GM18508 (cell line): ENCODE measurements at regions not wholly inside any gene's neighbourhood (a gene's known extent, or its start where the extent isn't known, plus 50 kb on each side); places are given as distances from the start of the nearest gene placed in this dataset.
"Not testable (repeated sequence)": the region's sequence is repeated elsewhere in the genome, so short reads cannot be mapped to it uniquely, and the experiment has no call there.

Experiments
- ATAC-seq: cut with Tn5 transposase; IDR thresholded peaks from one replicate; pipeline ENCODE4 v1.9.1; 2021; ENCODE audit warnings: moderate number of reproducible peaks; ENCODE audit not compliant: insufficient read depth, unreplicated experiment

DNA sequence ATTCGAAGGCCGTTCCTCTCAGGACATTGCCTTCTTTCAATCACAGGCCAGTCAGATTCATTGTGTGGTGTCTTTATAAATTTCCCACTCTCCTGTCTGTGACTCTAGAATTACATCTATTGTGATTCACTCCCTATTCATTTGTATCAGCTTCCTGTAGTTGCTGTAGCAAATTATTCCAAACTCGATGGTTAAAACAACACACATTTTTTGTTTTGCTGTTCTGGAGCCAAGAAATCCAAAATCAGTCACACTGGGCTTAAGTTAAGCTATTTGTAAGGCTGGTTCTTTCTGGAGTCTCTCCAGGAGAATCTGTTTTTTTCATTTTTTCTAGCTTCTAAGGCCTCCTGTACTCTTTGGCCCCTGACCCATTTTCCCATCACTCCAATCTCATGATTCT, 1487.0 kb upstream of the SLC10A2 start:
- no peak for ATAC-seq

DNA sequence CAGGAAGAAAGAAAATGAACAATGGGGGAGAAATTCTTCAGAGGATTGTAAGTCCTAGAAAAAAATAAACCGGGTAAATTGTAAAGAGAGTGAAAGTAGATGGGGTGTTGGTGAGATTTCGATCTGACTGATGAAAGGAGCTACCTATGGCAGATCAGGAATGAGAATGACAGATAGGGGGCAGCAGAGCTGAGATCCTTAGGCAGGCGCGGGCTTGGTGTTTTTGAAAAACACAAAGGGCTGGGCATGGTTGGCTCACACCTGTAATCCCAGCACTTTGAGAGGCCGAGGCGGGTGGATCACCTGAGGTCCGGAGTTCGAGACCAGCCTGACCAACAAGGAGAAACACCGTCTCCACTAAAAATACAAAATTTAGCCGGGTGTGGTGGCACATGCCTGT, 1468.6 kb upstream of the SLC10A2 start:
- no peak for ATAC-seq

DNA sequence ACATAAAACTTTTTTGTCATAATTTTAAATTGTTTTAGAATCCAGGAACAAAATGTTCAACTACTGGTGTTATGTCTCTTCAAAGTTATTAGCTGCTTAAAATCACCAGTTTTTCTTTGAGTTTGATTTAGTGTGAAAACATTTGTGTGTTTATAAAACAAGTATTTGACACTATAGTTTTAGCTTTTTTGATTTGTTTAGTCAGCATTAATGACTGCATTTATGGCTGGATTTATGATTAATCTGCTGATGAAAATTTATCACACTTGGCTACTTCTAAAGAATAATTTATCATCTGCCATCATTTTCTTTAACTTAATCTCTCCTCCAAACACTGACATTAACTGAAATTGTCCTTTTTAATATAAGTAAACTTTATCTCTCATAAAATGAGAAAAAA, 1465.9 kb upstream of the SLC10A2 start:
- no peak for ATAC-seq

DNA sequence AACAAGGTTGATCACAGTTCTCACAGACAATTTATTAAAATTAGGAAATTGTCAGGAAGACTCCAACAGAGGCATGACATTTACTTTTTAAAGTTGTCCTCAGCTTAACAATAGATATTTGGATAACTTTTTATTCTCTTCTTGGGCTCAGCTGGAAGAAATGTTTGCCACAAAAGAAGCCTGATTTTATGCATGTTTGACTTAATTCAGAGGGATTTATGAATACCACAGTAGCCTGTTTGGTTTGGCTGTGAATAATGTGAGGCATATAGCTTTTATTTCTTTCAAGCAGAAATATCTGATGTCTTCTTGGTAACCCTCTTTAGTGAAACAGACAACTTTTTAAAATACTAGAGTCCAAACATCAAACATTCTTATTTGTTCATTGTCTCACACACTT, 1464.5 kb upstream of the SLC10A2 start:
- ATAC-seq: no peak

DNA sequence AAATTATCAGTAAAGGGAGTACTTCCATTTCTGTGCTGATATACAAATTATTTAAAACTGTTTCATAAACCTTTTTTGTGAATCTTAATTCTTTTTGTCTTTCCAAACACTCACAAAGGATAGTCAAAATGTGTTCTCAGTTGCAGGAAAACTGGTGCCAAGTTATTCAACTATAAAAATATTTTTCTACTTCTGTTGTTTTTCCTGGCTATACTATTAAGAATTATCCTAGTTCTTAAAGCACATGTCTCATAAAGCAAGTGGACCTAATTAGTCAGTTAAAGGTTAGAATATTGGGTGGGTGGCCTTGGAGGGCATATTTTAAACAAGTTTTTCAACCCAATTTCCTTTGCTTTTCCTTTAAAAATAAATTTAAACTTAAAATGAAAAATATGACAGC, 1460.3 kb upstream of the SLC10A2 start:
- ATAC-seq: no peak

DNA sequence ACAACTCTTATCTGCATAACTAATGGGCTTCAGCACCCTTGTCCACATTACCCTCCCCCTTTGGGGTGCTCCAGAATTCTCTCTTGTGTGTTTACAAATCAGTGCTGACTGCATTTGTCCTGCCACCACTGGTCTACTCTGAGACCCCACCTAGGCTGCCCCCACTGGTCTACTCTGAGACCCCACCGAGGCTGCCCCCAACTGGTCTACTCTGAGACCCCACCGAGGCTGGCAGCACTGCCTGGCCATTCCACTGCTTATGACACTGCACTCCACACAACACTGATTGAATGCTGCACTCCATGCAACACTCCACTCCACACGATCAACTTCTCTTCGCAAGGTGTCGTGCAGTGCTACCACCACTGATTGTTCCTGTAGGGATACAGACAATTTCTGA, 1459.2 kb upstream of the SLC10A2 start:
- no peak for ATAC-seq

DNA sequence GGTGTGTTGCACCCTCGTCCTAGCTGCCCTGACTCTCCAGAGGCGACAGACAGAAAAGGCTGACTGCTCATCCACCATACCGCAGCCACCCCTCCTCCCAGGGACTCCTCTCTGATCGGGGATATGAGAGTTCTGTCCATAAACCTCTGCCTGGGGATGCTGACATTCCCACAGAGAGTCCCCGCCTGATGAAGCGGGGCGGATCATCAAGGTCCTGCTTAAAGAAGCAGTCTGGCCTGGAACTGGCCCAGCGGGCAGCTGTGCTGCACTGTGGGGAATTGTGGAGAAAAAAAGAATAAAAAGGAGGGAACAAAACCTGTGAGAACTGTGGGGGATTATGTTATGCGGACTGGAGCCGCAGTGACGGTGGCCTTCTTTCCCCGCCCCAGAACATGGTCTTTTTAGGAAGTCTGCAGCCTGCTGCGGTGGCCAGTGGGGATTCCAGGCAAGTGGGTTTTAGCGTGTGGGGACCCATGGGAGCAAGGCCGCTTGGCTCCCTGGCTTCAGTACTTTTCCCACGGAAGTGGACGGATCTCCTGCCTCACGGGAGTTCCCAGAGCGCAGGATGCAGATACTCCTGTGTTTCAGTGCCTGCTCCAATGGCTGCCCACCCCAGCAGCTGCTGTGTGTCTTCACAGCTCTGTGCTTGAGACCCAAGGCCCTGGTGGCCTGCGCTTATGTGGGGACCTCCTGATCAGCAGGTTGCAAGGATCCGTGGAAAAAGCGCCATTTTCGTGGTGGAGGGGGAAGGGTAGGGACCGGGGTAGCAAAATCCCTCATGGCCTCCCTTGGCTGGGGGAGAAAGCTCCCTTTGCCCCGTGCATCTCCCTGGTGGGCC, 1456.2 kb upstream of the SLC10A2 start:
- no peak for ATAC-seq

DNA sequence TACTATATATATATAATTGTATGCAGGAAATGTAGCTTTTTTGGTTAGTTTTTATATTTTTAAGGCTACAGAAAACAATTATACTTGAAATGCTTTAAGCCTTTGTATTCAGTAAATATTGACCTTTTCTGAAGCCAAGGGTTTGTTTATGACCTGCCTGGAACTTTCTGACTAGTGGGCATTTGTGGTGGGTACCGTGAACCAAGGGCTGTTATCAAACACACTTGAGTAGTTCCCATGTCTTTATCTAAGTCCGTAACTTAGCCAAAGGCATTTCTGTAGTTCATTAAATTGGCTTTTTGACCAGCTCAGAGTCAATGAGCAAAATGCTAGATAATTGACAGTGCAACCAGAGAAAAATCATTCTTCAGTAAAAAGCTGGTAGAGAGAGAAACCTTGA, 1444.2 kb upstream of the SLC10A2 start:
- no peak for ATAC-seq

DNA sequence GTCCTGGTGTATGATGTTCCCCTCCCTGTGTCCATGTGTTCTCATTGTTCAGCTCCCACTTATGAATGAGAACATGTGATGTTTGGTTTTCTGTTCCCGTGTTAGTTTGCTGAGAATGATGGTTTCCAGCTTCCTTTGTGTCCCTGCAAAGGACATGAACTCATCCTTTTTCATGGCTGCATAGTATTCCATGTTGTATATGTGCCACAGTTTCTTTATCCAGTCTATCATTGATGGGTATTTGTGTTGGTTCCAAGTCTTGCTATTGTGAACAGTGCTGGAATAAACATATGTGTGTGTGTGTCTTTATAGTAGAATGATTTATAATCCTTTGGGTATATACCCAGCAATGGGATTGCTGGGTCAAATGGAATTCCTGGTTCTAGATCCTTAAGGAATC, 1427.3 kb upstream of the SLC10A2 start:
- not testable (repeated sequence) for ATAC-seq

DNA sequence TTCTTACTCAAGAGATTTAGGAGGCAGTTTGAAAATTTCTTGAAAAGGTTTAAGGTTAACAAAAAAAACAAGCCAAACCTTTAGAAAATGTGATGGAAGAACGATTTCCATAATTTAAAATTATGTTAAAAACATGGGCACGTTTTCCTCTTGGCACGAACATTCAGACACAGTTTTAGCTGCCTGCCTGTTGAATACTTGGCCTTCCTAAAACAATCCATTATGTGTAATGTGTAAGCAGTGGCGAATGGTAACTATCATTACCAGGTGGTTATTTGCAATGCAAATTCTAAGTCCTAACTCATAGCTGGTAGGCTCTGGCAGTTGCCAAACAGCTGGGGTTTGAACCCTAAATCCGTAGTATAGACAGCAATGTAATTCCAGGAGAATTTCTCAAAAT, 1425.7 kb upstream of the SLC10A2 start:
- ATAC-seq: no peak

DNA sequence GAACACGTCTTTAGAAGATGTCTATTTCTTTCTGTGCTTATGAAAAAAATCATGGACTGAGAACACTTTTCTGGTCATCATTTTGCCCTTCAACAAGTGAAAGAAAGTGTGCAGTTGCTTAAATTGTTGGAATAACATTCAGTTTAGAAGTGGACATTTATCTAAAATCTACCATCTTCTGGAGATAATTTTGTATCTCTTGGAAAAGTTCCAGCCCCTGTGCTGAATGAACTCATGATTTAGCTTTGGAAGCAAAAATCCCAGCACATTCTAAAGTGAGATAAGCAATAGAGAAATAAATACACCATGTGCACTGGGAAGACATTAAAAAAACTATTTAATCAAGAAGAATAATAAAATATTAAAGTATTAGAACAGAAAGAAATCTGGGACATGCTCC, 1420.8 kb upstream of the SLC10A2 start:
- no peak for ATAC-seq

DNA sequence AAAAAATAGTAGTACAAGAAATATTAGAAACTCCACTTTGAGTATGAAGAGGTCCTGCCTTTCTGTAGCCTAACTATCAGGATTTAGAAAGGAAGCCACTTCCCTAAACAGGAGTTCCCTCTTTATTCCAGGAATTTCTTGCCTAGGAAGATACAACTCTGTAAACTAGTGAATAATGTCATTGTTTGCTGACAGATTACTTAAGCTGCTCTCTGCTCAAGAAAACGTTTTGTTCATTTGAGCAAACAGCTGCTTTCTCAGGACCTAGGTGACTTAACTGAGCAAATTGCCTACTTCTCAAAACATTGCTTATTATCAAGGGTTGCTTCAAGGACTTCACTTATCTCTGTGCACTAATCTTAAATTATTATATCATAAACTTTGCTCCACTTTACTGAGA, 1419.4 kb upstream of the SLC10A2 start:
- no peak for ATAC-seq

DNA sequence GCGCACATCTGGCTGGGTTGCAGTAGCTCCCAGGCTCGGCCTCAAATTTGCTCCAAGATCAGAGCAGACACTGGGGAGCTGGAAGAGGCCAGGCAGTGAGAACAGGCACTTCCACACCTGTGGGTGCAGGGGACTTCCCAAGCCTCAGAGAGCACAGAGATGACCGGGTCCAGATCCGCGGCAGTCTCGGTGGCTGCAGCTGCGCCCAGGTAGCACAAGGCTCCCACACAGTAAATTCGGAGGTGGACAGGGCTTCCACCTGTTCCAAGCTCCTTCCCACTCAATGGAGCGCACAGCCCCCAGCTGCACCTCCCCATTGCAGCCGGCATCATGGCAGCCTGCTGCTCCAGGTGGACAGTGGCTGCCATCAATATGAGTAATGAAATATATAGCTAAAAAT, 1417.4 kb upstream of the SLC10A2 start:
- ATAC-seq: no peak

DNA sequence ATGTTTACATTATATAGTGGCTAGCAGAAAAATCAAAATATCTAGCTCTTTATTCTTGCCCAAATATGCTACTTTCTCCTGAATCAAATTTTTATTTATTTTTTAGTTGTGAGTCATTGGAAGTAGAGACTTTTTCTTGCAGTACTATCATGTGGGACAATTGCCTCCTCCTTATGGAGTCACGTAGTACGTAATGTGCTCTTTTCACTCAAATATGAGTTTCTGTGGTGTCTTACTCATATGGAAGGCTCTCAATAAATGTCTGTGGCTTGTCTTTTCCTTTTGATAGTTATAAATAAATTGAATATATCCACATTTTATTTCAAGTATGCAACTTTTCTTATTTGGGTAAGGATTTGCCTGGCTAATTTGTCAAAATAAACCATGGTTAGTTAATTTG, 1411.0 kb upstream of the SLC10A2 start:
- no peak for ATAC-seq

DNA sequence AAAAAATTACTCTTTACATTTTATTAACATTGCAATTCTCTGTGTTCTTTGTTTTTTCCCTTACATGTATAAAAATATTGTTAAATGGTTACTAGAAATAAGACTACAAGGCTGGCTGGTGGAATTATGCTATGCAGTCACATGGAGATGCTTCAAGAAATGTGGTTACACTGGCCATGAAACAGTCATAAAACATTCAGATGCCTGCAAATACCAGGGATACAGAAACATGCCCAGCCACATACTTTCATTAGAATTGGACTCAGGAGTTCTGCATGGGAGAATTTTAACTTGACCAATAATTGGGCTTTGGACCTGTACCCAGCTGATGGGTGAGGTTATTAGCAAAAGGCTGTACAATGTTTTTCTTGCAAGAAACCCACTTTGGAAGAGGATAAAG, 1407.7 kb upstream of the SLC10A2 start:
- no peak for ATAC-seq

DNA sequence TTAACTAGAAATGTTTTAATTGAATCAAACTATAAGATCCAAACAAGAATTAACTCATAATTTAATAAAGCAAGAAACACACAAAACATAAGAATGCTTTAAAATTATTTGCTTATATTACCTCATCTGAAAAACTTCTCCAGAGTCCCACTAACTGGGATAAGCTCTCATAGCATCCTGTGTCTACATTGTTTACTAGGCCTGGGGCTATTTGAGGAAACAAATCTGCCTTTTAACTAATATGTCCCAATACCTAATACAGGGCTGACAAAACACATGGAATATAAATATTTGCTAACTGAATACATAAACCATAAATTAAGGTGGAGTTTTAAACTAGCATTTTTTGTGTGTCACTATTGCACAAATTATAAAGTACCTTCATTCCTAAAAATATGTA, 1399.8 kb upstream of the SLC10A2 start:
- ATAC-seq: no peak

DNA sequence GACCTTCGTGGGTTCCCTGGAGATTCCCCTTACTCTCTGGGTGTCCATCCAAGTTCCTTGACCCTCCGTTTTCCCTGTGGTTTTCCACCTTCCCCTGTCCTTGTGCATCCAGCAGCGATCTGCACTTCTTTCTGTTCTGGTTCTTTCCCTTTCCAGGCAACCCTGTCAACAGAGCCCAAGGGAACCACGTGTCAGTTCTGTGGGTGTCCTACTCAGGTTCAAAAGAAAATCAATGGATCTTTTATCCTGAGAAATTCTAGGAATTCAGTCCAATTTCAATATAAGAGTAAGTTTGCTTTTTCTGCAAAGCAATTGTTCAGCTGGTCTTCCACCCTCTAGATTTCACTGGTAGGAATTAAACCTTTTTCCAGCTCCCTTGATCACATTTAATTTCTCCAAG, 1394.8 kb upstream of the SLC10A2 start:
- no peak for ATAC-seq

DNA sequence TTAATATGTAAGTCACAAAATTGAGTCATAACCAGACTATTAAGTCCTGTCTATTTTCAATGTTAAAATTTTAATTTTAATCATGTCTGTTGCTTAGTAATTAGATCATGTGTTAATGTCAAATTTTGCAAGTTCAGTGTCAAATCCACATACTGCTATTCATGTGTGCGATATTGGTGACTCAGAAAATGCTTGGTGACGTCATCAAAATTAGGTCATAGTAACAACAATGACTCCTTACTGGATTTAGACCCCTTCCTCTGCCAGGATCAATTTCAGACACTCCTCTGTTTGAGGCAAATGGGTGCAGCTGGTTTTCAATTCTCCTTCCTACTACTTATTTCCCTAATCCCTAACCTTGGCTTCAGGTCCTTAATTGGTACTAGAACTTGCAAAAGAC, 1394.3 kb upstream of the SLC10A2 start:
- ATAC-seq: no peak

DNA sequence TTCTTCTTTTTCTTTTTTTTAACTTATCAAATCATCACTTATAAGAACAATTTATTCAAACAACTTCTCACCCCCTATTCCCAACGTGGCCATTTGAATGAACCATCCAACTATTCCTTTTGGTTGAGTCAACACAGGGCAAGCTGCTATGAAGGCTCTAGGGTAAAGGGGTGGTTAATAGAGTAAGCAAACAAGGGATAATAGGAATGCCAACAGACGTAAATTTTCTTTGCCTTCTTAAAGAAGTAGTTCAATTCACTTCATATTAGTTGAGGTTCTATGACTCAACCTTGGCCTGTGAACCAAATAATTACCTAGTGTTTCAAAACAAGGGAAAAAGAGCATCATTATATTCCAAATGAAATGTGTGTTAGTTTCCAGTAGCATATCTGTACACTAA, 1383.8 kb upstream of the SLC10A2 start:
- no peak for ATAC-seq

DNA sequence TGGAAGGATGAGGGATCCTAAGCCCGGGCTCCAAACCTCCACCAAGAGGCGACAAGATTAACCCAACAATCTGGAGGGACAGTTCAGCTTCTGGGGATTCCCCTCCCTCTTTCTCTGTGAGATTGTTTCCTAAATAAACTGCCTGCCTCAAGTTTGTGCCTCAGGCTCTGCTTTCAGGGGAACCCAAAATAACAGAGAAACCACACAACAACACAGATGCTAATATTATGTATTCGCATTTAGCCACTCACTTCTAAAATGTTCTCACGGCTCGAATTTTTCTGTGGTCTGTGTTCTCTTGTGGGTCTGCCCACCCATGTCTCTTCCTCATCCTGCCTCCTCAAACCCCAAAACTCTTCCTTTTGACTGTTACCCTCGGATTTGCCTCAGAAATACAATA, 1381.1 kb upstream of the SLC10A2 start:
- no peak for ATAC-seq

DNA sequence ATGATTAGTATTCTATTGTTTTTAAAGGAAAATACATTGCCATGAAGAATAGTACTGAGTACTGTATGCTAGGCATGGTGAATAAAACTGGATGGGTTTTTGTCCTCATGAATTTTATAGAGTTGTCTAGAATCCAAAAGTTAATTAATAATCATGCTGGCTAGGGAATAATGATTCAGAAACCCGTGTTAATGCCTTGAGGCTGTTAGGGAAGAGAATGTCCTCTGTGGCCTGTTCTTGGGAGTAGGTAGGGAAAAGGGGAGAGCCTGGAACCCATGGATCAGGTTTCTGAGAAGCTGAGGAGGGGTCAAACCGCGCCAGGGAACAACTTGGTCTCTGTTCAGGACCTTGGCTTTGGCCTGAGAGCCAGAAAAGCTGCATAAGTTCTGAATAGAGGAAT, 1376.3 kb upstream of the SLC10A2 start:
- ATAC-seq: no peak

DNA sequence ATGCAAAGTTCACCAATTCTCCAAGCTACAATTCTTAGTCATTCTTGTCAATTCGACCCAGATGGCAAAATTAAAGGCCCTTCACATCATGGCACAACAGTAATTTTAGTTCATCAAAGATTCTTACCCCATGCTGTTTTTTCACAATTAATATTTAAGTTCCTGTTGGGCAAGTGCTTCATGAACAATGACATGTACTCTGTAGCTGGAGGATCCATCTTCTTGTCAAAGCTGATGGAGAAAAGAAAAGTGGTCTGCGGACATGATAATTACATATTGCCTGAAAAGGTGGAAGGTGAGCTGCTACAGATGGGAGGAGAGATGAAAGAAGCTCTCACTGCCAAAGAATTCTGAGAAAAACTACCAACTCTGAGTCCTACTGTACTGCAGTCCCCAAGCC, 1370.3 kb upstream of the SLC10A2 start:
- ATAC-seq: no peak

DNA sequence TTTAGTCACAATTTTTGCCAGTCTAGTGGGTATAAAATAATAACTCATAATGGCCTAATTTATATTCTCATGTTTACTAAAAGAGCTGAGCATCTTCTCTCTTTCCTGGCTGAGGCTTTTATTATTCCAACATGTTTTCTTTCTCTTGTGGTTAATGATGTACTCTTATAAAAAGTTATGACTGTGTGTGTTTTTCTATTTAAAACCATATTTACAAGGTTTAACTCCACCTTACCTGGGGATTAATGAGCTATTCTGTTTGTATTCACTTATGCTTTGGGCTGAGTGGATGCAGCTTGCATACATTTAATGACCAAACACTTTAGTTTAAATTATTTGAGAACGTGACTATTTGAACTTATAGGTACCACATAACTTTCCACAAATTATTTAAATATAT, 1365.7 kb upstream of the SLC10A2 start:
- no peak for ATAC-seq
